ENCODE measurements at regions not wholly inside any gene's neighbourhood (a gene's known extent, or its start where the extent isn't known, plus 50 kb on each side); places are given as distances from the start of the nearest gene placed in this dataset.

- no peak for DNase-seq (ENCODE audit: low read depth in 2 of 3, low spot score in 2 of 3)
Observed at GRCh38 chr6:1257778-1258177, 54.1 kb upstream of the FOXQ1 start.

- DNase-seq (ENCODE audit: low read depth in 2 of 3, low spot score in 2 of 3): no peak
Observed at GRCh38 chr6:1256435-1257008, 55.4 kb upstream of the FOXQ1 start.

GRCh38 chr6:1255636-1256365 is 56.1 kb upstream of the FOXQ1 start:
- DNase-seq (ENCODE audit: low read depth in 2 of 3, low spot score in 2 of 3): no peak

- DNase-seq (ENCODE audit: low read depth in 2 of 3, low spot score in 2 of 3): no peak
Observed at GRCh38 chr6:1254326-1254725, 57.6 kb upstream of the FOXQ1 start.

GRCh38 chr6:1253816-1254215 is 58.1 kb upstream of the FOXQ1 start:
- DNase-seq (ENCODE audit: low read depth in 2 of 3, low spot score in 2 of 3): no peak

- DNase-seq (ENCODE audit: low read depth in 2 of 3, low spot score in 2 of 3): no peak
Observed at GRCh38 chr6:1251198-1252155, 60.4 kb upstream of the FOXQ1 start.

- no peak for DNase-seq (ENCODE audit: low read depth in 2 of 3, low spot score in 2 of 3)
Observed at GRCh38 chr6:1250489-1251197, 61.3 kb upstream of the FOXQ1 start.

GRCh38 chr6:1247894-1248293 is 64.0 kb upstream of the FOXQ1 start:
- no peak for DNase-seq (ENCODE audit: low read depth in 2 of 3, low spot score in 2 of 3)

- DNase-seq (ENCODE audit: low read depth in 2 of 3, low spot score in 2 of 3): no peak
Observed at GRCh38 chr6:1247056-1247455, 64.8 kb upstream of the FOXQ1 start.

GRCh38 chr6:1244941-1245340 is 67.0 kb upstream of the FOXQ1 start:
- no peak for DNase-seq (ENCODE audit: low read depth in 2 of 3, low spot score in 2 of 3)

- DNase-seq (ENCODE audit: low read depth in 2 of 3, low spot score in 2 of 3): no peak
Observed at GRCh38 chr6:1244278-1244677, 67.6 kb upstream of the FOXQ1 start.

- no peak for DNase-seq (ENCODE audit: low read depth in 2 of 3, low spot score in 2 of 3)
Observed at GRCh38 chr6:1242446-1242845, 69.5 kb upstream of the FOXQ1 start.

- DNase-seq (ENCODE audit: low read depth in 2 of 3, low spot score in 2 of 3): no peak
Observed at GRCh38 chr6:1242021-1242420, 69.9 kb upstream of the FOXQ1 start.

- DNase-seq (ENCODE audit: low read depth in 2 of 3, low spot score in 2 of 3): no peak
Observed at GRCh38 chr6:1240766-1241318, 71.1 kb upstream of the FOXQ1 start.

- DNase-seq (ENCODE audit: low read depth in 2 of 3, low spot score in 2 of 3): no peak
Observed at GRCh38 chr6:1239805-1240204, 72.1 kb upstream of the FOXQ1 start.

GRCh38 chr6:1238040-1238439 is 73.9 kb upstream of the FOXQ1 start:
- DNase-seq (ENCODE audit: low read depth in 2 of 3, low spot score in 2 of 3): no peak

- DNase-seq (ENCODE audit: low read depth in 2 of 3, low spot score in 2 of 3): no peak
Observed at GRCh38 chr6:1237636-1238035, 74.3 kb upstream of the FOXQ1 start.

- DNase-seq (ENCODE audit: low read depth in 2 of 3, low spot score in 2 of 3): no peak
Observed at GRCh38 chr6:1235825-1236224, 76.1 kb upstream of the FOXQ1 start.

- DNase-seq (ENCODE audit: low read depth in 2 of 3, low spot score in 2 of 3): no peak
Observed at GRCh38 chr6:1233924-1234323, 78.0 kb upstream of the FOXQ1 start.

GRCh38 chr6:1232578-1232977 is 79.3 kb upstream of the FOXQ1 start:
- no peak for DNase-seq (ENCODE audit: low read depth in 2 of 3, low spot score in 2 of 3)

- DNase-seq (ENCODE audit: low read depth in 2 of 3, low spot score in 2 of 3): no peak
Observed at GRCh38 chr6:1231941-1232340, 80.0 kb upstream of the FOXQ1 start.

Measured in hematopoietic multipotent progenitor cell (in vitro differentiated cells).